ENCODE measurements at regions not wholly inside any gene's neighbourhood (a gene's known extent, or its start where the extent isn't known, plus 50 kb on each side); places are given as distances from the start of the nearest gene placed in this dataset.

DNA sequence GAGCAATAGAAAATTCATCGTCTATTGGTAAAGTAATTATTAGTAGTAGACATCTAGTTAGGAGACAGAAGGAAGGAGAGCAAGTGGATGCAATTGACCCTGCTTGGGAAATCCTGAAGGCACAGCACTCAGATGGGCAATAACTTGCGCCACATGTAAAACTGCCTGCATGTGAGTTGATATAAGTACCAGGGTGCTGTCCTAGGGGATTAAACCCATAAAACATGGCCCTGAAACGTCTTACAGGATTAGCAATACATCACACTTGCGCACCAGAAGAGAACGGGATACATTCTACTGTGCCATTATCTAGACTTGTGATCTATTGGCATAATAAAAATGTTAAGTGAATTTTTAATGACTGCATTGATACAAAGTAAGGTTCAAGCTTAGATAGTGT lies 277.5 kb upstream of the LYPLAL1 start:
- no peaks in the 10 kb centered on the region for H3K9me3 ChIP-seq (ENCODE audit: severe bottlenecking)
- peak; percentile 44 for DNase-seq
- H3K27ac ChIP-seq = no peak overlapping the region
- H3K4me3 ChIP-seq (ENCODE audit: low read depth, low read length) = no peak overlapping the region
- H3K36me3 ChIP-seq = no peaks in the 10 kb centered on the region
- TF ChIP-seq, protein P1, sequence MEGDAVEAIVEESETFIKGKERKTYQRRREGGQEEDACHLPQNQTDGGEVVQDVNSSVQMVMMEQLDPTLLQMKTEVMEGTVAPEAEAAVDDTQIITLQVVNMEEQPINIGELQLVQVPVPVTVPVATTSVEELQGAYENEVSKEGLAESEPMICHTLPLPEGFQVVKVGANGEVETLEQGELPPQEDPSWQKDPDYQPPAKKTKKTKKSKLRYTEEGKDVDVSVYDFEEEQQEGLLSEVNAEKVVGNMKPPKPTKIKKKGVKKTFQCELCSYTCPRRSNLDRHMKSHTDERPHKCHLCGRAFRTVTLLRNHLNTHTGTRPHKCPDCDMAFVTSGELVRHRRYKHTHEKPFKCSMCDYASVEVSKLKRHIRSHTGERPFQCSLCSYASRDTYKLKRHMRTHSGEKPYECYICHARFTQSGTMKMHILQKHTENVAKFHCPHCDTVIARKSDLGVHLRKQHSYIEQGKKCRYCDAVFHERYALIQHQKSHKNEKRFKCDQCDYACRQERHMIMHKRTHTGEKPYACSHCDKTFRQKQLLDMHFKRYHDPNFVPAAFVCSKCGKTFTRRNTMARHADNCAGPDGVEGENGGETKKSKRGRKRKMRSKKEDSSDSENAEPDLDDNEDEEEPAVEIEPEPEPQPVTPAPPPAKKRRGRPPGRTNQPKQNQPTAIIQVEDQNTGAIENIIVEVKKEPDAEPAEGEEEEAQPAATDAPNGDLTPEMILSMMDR (IDR thresholded peaks at IDR 0.05; ENCODE audit: low read depth, low read length) = no peak
- no peaks in the 10 kb centered on the region for H3K27me3 ChIP-seq (ENCODE audit: insufficient read depth, low read depth, severe bottlenecking)

DNA sequence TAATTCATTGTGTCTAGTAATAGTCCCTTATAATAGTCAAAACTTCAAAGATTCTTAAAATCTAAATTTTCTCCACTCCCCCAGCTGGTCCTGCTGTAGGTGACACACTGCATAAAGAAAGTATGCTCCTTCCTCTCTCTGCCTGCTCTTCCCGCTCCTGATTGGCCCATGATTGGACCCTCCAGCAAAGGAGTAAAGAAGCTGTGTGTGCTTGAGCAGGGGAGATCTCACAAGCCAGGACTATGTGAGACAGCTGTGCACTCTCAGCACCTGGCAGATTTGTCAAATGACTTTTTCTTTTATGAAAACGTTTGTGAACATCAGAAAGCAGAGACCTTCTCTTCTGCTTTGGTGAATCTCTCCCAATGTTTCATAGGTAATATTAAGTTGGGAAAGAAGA lies 274.8 kb upstream of the LYPLAL1 start:
- Histone ChIP-seq H3K27ac (no peak overlapping the region), H3K9me3 (ENCODE audit: severe bottlenecking) (no peaks in the 10 kb centered on the region), H3K27me3 (ENCODE audit: insufficient read depth, low read depth, severe bottlenecking) (no peaks in the 10 kb centered on the region), H3K4me3 (ENCODE audit: low read depth, low read length) (no peak overlapping the region), H3K36me3 (no peaks in the 10 kb centered on the region)
- DNase-seq = no peak
- TF ChIP-seq, protein P1 (IDR thresholded peaks at IDR 0.05; ENCODE audit: low read depth, low read length) = no peak

DNA sequence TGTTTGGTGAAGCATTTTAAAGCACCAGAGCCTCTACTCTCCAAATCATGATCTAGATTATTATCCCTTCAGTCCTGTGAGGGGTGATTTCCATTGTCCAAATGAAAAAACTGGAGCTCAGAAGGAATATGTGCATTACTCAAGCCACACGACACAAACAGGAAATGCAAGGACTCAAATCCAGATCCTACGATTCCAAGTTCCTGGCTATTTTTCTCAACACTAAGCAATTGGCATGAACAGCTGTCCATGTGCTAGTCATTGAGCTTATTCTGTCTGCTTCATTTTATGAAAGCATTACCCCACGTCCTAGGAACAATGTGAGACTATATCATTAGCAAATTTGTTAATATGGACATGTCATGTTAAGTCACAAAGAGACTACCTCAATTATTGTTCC lies 273.1 kb upstream of the LYPLAL1 start:
- Histone ChIP-seq H3K27me3 (ENCODE audit: insufficient read depth, low read depth, severe bottlenecking) (no peaks in the 10 kb centered on the region), H3K9me3 (ENCODE audit: severe bottlenecking) (no peaks in the 10 kb centered on the region), H3K4me3 (ENCODE audit: low read depth, low read length) (no peak overlapping the region), H3K27ac (no peak overlapping the region), H3K36me3 (no peaks in the 10 kb centered on the region)
- TF ChIP-seq, protein P1 (IDR thresholded peaks at IDR 0.05; ENCODE audit: low read depth, low read length) = no peak
- DNase-seq = no peak

DNA sequence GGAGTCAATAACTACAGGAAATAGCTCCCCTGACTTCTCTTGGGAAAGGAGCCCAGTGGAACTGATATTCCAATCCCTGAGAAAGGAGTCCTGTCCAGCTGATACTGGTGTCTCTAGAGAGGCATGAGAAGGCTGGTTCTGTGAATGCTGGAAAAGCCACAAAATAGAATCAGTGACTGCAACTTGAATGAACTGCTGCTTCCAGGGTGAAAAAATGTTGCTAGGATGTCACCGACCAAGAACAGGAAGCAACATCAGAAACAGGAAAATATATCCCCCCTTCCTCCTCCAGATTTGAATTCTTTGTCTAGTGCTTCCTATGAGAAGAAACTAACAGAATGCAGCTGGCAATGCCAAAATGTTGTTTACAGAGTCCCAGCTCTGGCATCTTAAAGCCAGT lies 269.3 kb upstream of the LYPLAL1 start:
- H3K27ac ChIP-seq = no peak overlapping the region
- H3K9me3 ChIP-seq (ENCODE audit: severe bottlenecking) = no peaks in the 10 kb centered on the region
- H3K27me3 ChIP-seq (ENCODE audit: insufficient read depth, low read depth, severe bottlenecking) = no peaks in the 10 kb centered on the region
- H3K4me3 ChIP-seq (ENCODE audit: low read depth, low read length) = no peak overlapping the region
- TF ChIP-seq, protein P1 (IDR thresholded peaks at IDR 0.05; ENCODE audit: low read depth, low read length) = no peak
- no peaks in the 10 kb centered on the region for H3K36me3 ChIP-seq
- no peak for DNase-seq

DNA sequence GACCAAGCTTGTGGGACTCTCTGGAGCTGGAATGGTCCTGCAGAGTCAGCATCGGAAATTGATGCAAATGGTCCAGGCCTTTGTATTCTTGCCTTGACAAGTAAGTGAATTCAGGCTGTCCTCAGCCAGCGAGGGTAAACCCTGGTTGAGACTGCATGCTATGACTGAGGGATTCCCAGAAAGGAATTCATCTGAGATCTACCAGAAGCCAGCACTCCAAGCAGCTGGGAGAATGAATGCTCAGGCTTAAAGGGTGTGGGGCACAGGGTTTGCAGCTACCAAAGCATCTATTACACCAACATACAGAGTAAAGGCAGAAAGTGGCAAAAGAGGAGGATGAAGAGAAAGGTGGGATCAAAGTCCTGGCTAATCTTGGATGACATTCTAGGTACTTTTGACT lies 257.0 kb upstream of the LYPLAL1 start:
- H3K9me3 ChIP-seq (ENCODE audit: severe bottlenecking) = no peaks in the 10 kb centered on the region
- no peak overlapping the region for H3K27ac ChIP-seq
- H3K27me3 ChIP-seq (ENCODE audit: insufficient read depth, low read depth, severe bottlenecking) = no peaks in the 10 kb centered on the region
- no peak overlapping the region for H3K4me3 ChIP-seq (ENCODE audit: low read depth, low read length)
- TF ChIP-seq, protein P1 (IDR thresholded peaks at IDR 0.05; ENCODE audit: low read depth, low read length) = no peak
- no peak for DNase-seq
- no peaks in the 10 kb centered on the region for H3K36me3 ChIP-seq

DNA sequence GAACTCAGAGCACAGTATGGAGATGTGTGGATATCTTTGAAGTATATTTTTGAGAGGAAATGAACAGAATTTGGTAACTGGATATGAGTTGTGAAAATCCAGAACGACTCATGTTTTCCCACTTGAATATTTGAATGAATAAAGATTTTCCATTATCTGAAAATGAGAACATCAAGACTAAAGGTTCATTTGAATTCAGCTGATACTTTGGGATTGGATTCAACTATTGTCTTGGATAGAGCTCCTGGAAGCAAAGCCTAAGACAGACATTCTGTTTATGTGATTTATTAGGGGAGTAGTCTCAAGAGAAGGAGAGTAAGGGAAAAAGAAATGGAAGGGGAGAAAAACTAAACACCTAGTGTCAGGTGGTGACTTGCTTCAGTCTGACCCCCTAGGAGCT lies 256.0 kb upstream of the LYPLAL1 start:
- Histone ChIP-seq H3K36me3 (no peaks in the 10 kb centered on the region), H3K4me3 (ENCODE audit: low read depth, low read length) (no peak overlapping the region), H3K27ac (no peak overlapping the region), H3K27me3 (ENCODE audit: insufficient read depth, low read depth, severe bottlenecking) (no peaks in the 10 kb centered on the region), H3K9me3 (ENCODE audit: severe bottlenecking) (no peaks in the 10 kb centered on the region)
- TF ChIP-seq, protein P1 (IDR thresholded peaks at IDR 0.05; ENCODE audit: low read depth, low read length) = no peak
- no peak for DNase-seq
